ENCODE measurements at regions not wholly inside any gene's neighbourhood (a gene's known extent, or its start where the extent isn't known, plus 50 kb on each side); places are given as distances from the start of the nearest gene placed in this dataset.
"Not testable (repeated sequence)": the region's sequence is repeated elsewhere in the genome, so short reads cannot be mapped to it uniquely, and the experiment has no call there.

DNA sequence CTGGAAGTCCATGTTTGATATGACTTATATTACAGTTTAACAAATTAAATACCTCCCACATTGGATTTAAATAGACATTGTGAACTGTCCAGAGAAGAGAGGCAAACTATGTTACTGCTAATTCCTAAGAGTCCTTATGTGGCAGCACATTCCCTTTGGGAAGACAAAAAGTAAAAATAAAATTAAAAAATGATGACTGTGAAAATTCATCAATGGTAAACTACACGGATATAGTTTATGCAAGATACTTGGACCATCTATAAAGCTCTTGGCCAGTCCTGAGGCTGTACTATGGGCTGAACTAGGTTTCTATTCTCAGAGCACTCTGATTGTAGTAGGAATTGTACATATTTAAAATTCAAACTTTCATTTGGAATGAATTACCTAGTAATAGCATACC lies 206.4 kb downstream of the LRRK2 start:
- no peak for DNase-seq (ENCODE audit: low spot score)

DNA sequence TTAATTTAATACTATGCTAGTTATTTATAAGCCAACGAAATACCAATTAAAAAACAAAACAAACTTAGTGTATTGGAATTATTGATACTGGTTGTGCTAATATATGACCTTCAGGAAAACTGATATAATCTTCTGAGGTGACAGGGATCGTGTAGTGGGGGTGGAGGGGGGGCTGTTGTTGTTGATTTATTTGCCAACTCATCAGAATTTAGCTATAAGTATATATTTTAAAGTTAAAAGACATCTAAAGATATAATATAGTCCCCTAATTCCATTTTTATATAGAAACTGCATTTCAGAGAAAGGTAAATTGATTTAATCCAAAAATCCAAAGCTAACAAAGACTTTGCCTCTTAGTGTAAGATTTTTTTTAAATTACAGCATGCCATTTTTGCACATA lies 210.5 kb downstream of the LRRK2 start:
- DNase-seq (ENCODE audit: low spot score): no peak

DNA sequence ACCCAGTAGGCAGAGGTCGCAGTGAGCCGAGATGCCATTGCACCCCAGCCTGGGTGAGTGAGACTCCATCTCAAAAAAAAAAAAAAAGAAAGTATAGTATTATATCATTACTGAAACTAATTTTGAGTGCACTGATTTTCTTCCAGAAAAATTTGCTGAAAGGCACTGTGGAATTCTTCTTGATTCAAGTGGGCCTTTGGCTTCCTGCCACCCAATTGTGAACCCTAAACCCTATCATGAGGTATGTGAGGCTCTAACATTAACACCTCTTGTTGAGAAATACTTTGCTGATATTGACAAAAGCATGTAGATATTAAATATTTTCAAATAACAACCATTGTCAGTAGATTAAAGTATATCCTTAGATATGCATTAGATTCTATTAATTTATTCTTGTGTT lies 211.2 kb downstream of the LRRK2 start:
- DNase-seq (ENCODE audit: low spot score): no peak

DNA sequence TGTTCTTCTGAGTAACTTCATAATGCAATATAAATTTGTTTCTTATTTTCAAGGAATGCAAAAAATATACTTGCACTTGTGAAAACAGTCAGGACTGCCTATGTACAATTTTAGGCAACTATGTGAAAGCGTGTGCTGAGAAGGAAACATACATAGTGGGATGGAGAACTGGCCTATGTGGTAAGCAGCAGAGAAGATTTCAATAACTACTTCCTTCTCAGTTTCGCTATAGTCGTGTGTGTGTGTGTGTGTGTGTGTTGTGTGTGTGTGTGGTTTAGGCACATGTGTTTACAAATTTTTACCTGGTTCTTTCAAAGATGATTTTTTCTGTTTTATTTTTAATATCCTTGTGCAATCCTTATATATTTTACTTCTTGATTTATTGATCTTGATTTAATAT lies 211.8 kb downstream of the LRRK2 start:
- no peak for DNase-seq (ENCODE audit: low spot score)

DNA sequence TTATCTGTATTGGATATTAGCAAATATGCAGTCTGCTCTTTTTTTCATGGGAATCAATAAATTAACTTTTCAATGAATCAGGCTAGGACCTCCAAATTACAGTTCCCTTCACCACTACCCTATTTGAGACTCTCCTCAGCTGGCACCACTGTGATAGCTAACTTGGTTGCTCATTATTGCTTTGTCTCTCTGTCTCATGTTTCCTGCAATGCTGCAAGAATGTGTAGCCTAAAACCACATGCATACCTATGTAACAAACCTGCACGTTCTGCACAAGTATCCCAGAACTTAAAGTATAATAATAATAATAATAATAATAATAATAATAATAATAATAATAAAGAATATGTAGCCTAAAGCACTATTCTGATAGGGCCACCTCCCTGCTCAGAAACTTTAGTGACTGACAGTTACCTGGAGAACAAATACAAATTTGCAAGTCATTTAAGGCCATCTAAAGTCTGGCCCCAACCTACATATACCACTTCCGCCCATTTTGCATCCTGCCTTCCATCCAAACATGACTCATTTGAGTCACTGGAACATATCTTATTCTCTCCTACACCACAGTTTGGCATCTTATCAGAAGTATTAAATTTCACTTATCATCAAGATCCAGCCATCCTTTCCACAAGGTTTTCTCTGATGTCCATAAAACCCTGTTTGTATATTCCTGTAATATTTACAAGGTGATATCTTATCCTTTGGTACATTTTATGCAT lies 215.1 kb downstream of the LRRK2 start:
- no peak for DNase-seq (ENCODE audit: low spot score)

DNA sequence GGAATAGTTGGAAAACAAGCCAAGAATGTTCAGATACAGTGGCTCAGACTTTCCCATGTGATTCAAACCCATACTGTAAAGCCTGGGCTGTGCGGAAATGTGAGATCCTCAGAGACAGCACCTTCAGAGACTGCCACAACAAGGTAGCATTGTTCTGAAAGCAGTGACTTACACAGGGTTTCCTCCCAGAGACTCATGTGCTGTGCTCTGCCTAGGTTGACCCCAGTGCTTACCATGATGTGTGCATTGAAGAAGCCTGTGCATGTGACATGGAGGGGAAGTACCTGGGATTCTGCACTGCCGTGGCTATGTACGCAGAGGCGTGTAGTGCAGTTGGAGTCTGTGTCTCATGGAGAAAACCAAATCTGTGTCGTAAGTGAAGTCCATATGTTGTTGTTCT lies 219.4 kb downstream of the LRRK2 start:
- no peak for DNase-seq (ENCODE audit: low spot score)

DNA sequence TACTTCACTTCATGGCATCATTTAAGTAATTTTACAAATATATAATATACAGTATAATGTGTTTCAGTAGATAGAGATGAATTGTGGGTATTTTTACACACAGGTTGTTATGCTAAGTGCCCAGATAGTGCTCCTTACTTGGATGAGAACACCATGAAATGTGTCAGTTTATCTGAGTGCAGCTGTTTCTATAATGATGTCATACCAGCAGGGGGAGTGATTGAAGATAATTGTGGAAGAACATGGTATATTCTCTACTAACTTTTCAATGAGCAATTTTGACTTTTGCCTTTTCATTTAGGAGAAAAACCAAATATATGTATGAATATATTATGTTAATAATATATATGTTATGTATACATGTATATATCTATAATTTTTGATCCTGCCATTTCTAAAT lies 221.6 kb downstream of the LRRK2 start:
- no peak for DNase-seq (ENCODE audit: low spot score)

DNA sequence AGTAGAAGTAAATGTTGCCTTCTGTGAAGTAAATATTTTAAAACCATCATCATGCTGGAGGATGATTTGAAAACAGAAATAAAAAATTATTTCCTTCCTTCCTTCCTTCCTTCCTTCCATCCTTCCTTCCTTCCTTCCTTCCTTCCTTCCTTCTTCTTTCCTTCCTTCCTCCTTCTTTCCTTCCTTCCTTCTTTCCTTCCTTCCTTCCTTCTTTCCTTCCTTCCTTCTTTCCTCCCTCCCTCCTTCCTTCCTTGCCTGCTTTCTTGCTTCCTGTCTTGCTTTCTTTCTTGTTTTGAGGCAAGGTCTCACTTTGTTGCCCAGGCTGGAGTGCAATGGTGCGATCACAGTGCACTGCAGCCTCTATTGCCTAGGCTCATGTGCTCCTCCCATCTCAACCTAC lies 223.7 kb downstream of the LRRK2 start:
- DNase-seq (ENCODE audit: low spot score): not testable (repeated sequence)

DNA sequence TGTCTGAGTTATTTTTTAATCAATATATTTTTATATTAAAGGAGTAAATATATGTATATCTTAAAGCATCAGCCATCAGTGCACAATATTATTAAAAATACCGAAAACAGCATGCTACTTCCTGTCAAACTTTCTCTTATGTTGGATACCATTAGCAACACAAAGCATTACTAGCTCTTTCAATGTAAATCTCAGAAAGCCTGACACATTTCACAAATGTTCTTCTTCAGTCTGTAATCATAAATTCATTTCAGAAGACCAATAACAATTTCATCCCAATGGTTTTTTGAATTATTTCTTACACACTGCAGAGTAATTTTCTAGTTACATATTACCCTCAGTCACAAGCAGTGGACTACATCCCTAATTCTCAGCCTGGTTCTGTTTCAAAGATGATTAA lies 226.9 kb downstream of the LRRK2 start:
- DNase-seq (ENCODE audit: low spot score): no peak

DNA sequence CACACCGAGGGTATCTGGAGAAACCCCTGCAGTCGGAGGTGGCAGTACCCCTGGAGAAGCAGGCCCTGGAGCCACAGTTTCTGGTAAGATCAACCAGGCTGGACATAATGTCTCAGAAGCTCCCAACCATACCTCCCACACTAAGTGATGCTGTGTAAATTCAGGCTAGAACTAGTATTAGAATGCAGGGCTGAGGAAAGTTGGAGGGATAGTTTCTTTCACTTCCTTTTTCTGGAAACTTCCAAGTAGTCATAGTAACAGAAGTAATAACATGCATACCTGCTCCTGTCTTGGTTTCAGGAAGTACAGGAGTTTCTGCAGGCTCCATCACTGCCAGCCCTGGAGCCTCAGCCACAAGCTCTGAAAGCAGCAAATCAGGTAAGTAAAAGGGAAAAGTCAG lies 228.1 kb upstream of the CNTN1 start:
- no peak for DNase-seq (ENCODE audit: low spot score)

DNA sequence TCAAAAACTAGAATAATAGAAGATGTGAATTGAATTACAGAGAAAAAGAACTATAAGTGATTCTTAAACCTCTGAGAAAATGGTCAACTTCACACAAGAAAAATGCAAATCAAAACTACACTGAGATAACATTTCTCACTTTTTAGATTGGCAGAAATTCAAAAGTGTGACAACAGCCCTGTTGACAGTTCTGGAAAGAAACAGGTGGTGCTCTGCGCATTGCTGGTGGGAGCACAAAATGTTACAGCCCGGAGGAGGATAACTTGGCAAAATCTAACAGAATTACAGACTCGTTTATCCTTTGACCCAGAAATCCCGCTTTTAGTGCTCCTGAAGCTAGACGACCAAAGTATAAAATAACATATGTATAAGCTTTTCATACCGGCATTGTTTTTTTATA lies 222.5 kb upstream of the CNTN1 start:
- no peak for DNase-seq (ENCODE audit: low spot score)

DNA sequence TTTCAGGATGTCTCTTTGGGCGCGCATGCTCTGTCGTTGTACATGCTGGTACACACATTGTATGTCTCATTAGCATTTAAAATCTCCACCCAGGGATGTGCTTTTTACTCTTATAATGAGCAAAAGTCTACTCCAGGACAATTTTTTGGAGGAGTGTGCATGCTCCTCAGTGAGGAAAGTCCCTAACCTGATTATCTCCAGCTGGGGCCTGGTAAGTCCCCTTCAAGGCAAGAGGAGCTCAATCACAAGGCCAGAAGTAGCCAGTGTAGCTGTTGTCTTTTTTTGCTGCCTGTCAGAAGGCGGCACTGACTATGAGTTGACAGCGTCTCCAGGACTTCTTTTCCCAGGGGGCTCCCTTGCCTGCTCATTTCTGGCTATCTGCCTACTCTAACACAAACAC lies 218.3 kb upstream of the CNTN1 start:
- DNase-seq (ENCODE audit: low spot score): no peak

DNA sequence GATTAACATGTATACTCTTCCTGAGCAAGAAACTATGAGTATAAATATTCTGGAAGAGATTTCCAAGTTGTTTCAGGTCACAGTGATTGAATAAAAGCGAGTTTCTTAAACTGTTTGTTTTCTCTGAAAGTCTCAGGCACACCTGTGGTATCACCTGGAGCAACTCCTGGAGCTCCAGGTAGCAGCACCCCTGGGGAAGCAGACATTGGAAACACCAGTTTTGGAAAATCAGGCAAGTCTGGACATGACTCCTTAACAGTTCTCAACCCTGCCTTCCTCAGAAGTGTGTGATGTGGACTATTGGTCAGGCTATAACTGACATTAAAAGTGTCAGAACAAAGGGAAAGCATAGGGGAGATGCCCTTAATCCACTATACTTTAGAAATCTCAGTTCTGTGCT lies 217.6 kb upstream of the CNTN1 start:
- DNase-seq (ENCODE audit: low spot score): no peak

DNA sequence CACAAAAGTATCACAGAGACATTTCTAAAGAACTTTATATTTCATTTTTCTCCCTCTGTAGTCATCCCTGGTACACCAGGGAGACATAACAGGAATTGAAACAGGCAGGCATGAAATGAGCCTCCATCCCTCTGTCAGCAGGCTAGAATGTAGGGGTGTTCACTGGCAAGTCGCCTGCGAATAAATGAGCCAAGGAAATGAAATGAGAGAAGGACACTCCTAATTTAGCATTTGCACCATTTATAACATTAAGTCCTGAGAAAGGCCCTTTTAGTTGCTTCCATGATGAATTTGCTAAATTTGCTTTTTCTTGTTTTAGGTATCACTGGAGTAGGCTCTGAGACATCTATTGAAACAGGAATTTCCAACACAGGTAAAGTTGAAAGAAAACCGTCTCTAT lies 192.4 kb upstream of the CNTN1 start:
- DNase-seq (ENCODE audit: low spot score): no peak

DNA sequence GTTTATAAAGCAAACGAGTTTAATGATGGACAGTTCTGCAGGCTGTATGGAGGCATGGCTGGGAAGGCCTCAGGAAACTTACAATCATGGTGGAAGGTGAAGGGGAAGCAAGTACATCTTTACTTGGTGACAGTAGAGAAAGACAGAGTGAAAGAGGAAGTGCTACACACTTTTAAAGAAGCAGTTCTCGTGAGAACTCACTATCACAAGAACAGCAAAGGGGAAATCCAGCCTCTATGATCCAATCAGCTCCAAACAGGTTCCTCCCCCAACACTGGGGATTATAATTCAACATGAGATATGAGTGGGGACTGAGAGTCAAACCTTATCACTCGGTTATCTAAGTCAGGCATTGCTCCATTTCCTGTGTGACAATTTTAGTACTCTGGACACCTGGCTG lies 189.9 kb upstream of the CNTN1 start:
- no peak for DNase-seq (ENCODE audit: low spot score)

DNA sequence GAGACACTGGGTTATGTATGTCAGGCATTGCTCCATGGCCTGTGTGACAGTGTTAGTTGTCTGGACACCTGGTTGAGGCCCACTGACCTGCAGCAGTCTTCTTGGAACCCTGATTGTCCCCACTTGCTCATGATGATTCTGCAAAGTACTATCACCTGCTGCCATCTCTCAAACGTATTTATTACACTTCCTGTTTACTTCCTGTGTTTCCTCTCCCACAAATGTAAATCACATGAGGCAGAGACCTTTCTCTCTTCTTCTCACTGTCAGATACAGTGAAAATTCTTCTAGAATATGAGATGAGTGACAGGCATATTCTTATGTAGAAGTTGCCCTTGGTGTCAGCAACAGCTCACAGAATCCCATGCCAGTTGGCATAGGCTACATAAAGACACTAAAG lies 186.9 kb upstream of the CNTN1 start:
- no peak for DNase-seq (ENCODE audit: low spot score)

DNA sequence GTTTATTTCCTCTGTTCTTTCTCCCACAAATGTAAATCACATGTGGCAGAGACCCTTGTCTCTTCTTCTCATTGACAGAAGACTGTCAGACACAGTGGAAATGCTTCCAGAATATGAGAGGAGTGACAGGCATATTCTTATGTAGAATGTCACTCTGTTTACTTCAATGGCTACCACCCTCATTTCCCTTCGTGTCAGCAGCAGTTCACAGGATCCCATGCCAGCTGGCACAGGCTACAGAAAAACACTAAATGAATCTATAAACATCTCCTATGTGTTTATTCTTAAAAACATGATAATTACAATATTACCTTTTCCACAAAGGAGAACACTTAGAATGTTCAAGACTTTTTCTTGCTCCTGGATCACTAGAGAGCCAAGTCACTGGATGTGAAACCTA lies 183.8 kb upstream of the CNTN1 start:
- DNase-seq (ENCODE audit: low spot score): no peak

DNA sequence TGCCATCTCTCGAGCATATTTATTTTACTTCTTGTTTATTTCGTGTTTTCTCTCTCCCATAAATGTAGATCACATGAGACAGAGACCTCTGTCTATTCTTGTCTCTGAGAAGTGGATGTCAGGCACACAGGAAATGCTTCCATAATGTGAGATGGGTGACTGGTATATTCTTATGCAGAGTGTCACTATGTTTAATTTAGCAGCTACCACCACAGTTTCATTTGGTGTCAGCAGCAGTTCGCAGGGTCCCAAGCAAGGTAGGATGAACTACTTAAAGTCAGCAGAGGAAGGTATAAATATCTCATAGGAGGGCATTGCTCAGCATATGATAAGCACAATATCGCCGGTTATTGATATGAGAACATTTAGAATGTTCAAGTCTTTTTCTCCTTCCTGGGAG lies 180.9 kb upstream of the CNTN1 start:
- DNase-seq (ENCODE audit: low spot score): no peak

DNA sequence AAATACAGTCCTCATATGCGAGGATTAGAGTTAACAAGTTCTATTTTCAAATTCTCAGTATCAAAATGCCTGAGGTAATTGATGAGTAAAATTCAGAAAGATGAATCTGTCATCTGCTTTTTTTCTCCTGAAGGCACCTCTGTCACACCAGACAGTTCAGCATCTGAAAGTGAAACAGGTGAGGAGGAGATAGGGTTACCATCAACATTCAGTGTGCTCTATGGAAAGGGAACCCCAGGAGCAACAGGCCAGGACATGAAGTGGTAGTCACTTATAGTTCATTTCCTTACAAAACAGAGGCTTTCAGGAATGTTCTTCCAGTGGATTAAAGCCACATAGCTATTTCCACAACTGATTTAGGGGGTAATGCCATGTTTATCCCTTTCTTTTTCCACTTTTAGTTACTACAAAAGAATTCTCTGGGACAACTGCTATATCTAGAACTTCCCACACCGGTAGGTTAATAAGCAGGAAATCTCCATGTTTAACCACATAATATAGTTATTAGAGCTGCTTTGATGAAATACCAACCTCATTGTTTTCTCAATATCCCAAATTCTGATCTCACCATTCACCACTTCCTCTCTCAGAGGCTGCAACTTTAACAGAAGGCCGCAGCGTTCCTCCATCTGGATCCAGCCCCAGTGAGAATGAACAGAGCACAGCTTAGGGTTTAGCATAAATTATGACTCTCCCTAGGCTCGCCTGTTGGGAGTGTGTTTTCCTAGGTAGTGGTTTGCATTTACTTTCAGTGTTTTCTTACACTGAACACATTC lies 177.0 kb upstream of the CNTN1 start:
- no peak for DNase-seq (ENCODE audit: low spot score)

DNA sequence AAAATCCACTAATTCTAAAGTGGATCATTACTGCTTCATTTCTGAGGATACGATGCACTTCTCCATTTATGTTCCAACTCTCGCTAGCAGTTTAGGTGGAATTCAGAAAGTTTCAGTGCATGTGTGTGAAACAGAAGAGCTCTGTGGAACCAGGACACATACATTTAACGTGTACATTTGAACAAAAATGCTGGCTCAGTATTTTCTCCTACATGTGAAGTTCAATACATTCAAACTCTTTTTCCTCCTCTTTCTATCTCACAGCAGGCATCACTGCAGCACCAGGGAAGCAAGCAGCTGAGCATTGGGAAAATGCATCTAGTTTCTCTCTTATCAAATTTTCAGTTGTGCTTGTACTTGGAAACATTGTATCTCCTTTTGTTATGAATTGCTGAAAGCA lies 169.4 kb upstream of the CNTN1 start:
- no peak for DNase-seq (ENCODE audit: low spot score)

DNA sequence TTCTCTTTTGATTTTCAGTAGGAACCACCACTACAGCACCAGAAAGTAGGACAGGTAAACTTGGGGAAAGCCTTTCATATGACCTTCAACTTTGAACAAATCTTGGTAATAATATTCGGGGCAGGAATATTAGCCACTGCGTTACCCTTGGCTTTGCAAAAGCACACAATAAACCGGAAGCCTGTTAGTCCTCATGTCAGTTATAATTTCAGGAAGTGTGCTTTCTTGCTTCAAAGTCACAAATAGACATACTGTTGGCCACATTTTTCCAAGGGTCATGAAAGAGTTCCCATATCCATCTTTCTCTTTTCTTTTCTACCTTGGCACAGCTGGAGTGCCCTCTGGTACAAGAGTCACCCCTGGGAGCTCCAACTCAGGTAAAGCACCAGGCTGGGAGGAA lies 167.2 kb upstream of the CNTN1 start:
- DNase-seq (ENCODE audit: low spot score): no peak

DNA sequence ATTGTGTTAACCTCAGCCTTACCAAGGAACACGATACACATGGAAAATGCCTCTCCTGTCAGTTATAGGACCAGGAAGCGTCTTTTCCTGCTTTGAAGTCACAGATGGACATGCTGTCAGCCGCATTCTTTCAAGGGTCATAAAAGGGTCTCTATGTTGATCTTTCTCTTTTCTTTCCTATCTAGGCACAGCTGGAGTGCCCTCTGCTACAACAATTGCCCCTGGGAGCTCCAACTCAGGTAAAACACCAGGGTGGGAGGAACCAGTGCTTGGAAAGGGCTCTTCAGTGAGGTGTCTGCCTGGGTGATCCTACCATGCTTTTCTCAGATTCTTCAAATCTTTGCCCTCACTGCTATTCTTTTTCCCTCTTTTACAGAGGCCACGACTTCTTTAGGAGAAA lies 157.4 kb upstream of the CNTN1 start:
- no peak for DNase-seq (ENCODE audit: low spot score)

DNA sequence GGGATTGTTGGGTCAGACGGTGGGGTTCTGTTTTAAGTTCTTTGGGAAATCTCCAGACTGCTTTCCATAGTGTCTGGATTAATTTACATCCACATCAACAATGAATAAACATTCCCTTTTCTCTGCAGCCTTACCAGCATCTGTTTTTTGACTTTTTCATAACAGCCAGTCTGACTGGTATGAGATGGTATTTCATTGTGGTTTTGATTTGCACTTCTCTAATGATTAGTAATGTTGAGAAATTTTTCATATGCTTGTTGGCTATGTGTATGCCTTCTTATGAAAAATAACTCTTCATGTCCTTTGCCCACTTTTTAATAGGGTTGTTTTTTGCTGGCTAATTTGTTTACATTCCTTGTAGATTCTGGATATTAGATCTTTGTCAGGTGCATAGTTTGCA lies 140.8 kb upstream of the CNTN1 start:
- DNase-seq (ENCODE audit: low spot score): no peak

DNA sequence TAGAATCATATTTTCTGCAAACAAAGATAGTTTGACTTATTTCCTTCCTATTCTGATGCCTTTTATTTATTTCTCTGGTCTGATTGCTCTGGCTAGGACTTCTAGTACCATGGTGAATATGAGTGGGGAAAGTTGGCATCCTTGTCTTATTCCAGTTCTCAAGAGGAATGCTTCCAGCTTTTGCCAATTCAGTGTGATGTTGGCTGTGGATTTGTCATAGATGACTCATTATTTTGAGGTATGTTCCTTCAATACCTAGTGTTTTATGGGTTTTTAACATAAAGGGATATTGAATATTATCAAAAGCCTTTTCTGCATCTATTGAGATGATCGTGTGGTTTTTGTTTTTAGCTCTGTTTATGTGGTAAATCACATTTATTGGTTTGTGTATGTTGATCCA lies 139.4 kb upstream of the CNTN1 start:
- DNase-seq (ENCODE audit: low spot score): no peak

Data from CD4-positive, alpha-beta T cell treated with Interleukin-15 for 4 hours (primary cell).